DOHH2 (cell line): ENCODE measurements at regions not wholly inside any gene's neighbourhood (a gene's known extent, or its start where the extent isn't known, plus 50 kb on each side); places are given as distances from the start of the nearest gene placed in this dataset.

Experiments
- H3F3A ChIP-seq: fragments of 200-600 bp; sonication (generic), shearing (Covaris generic); 2 replicates; pipeline ENCODE4 v1.6.0; 2016; ENCODE audit warnings: antibody characterized with exemption, mild to moderate bottlenecking; ENCODE audit not compliant: control insufficient read depth, insufficient read depth
- H3K27ac ChIP-seq: fragments of 200-600 bp; sonication (generic); 2 replicates; pipeline ENCODE4 v1.5.1; 2014; ENCODE audit warnings: low read depth, mild to moderate bottlenecking, low read length, moderate library complexity
- H3K27me3 ChIP-seq: fragments of 200-600 bp; sonication (generic); 2 replicates; pipeline ENCODE4 v1.6.1; 2014; ENCODE audit warnings: mild to moderate bottlenecking, low read length, mixed read lengths; ENCODE audit not compliant: control insufficient read depth
- H3K36me3 ChIP-seq: fragments of 200-600 bp; sonication (generic); 2 replicates; pipeline ENCODE4 v1.6.1; 2014; ENCODE audit warnings: mild to moderate bottlenecking, low read length, moderate library complexity, mixed read lengths; ENCODE audit not compliant: control insufficient read depth
- H3K4me1 ChIP-seq: fragments of 200-600 bp; sonication (generic); 2 replicates; pipeline ENCODE4 v1.6.1; 2014; ENCODE audit warnings: mild to moderate bottlenecking, low read length, mixed read lengths; ENCODE audit not compliant: control insufficient read depth
- H3K4me2 ChIP-seq: fragments of 200-600 bp; sonication (generic); 2 replicates; pipeline ENCODE4 v1.6.0; 2014; ENCODE audit warnings: mild to moderate bottlenecking, low read length, moderate library complexity
- H3K4me3 ChIP-seq: fragments of 200-600 bp; sonication (generic); 2 replicates; pipeline ENCODE4 v1.5.1; 2014; ENCODE audit warnings: mild to moderate bottlenecking, low read length, mixed read lengths
- H3K79me2 ChIP-seq: fragments of 200-600 bp; sonication (generic); 2 replicates; pipeline ENCODE4 v1.6.1; 2014; ENCODE audit warnings: mild to moderate bottlenecking, low read length, mixed read lengths; ENCODE audit not compliant: control insufficient read depth
- H3K9me2 ChIP-seq: fragments of 200-600 bp; sonication (generic); replicated peaks from 2 replicates; pipeline ENCODE4 v1.6.1; 2014; ENCODE audit warnings: mild to moderate bottlenecking, low read length, mixed read lengths; ENCODE audit not compliant: control insufficient read depth
- H3K9me3 ChIP-seq: fragments of 200-600 bp; sonication (generic); 2 replicates; pipeline ENCODE4 v1.6.1; 2014; ENCODE audit warnings: antibody characterized with exemption, low read length, mixed read lengths; ENCODE audit not compliant: control insufficient read depth, insufficient read depth
- H4K20me1 ChIP-seq: fragments of 200-600 bp; sonication (generic); 2 replicates; pipeline ENCODE4 v1.6.0; 2014; ENCODE audit warnings: low read depth, mild to moderate bottlenecking, antibody characterized with exemption, low read length, moderate library complexity; ENCODE audit not compliant: control insufficient read depth, insufficient read depth
- CTCF ChIP-seq: fragments of 200-600 bp; sonication (generic); IDR thresholded peaks from one replicate; pipeline ENCODE4 v1.5.1; 2014; ENCODE audit warnings: antibody characterized with exemption, mild to moderate bottlenecking, low read depth, low read length; ENCODE audit not compliant: poor library complexity, severe bottlenecking
- EZH2phosphoT487 ChIP-seq: fragments of 200-600 bp; sonication (generic); IDR thresholded peaks from 2 replicates; pipeline ENCODE4 v1.6.1; 2017; ENCODE audit warnings: borderline replicate concordance, mild to moderate bottlenecking, antibody characterized with exemption, low read length, moderate library complexity, mixed read lengths

GRCh38 chr20:54820392-54820791 lies 345.0 kb downstream of the DOK5 start:
- H3K79me2 ChIP-seq, result no peaks in the 10 kb centered on the region
- no peaks in the 10 kb centered on the region for H3F3A ChIP-seq
- H4K20me1 ChIP-seq, result no peaks in the 10 kb centered on the region
- H3K9me3 ChIP-seq, result no peaks in the 10 kb centered on the region
- no peaks in the 10 kb centered on the region for H3K4me1 ChIP-seq
- H3K27ac ChIP-seq, result no peak overlapping the region
- no peak overlapping the region for H3K4me3 ChIP-seq
- H3K9me2 ChIP-seq, result no peaks in the 10 kb centered on the region
- H3K27me3 ChIP-seq, result no peaks in the 10 kb centered on the region
- H3K4me2 ChIP-seq, result no peak overlapping the region
- TF ChIP-seq EZH2phosphoT487 (no peak), CTCF (no peak)
- H3K36me3 ChIP-seq, result no peaks in the 10 kb centered on the region

- Histone ChIP-seq H3K9me3 (no peaks in the 10 kb centered on the region), H3K4me2 (no peak overlapping the region), H3K9me2 (no peaks in the 10 kb centered on the region), H3K4me3 (no peak overlapping the region), H3K4me1 (no peaks in the 10 kb centered on the region), H4K20me1 (no peaks in the 10 kb centered on the region), H3K79me2 (no peaks in the 10 kb centered on the region), H3F3A (no peaks in the 10 kb centered on the region), H3K27ac (no peak overlapping the region), H3K27me3 (no peaks in the 10 kb centered on the region), H3K36me3 (no peaks in the 10 kb centered on the region)
- TF ChIP-seq CTCF (no peak), EZH2phosphoT487 (no peak)
Observed at GRCh38 chr20:54806462-54806861, 331.1 kb downstream of the DOK5 start.

GRCh38 chr20:54794874-54795273 lies 319.5 kb downstream of the DOK5 start:
- Histone ChIP-seq H3K36me3 (no peaks in the 10 kb centered on the region), H3F3A (no peaks in the 10 kb centered on the region), H3K4me1 (no peaks in the 10 kb centered on the region), H3K9me3 (no peaks in the 10 kb centered on the region), H3K9me2 (no peaks in the 10 kb centered on the region), H3K79me2 (no peaks in the 10 kb centered on the region), H3K27ac (no peak overlapping the region), H3K4me3 (no peak overlapping the region), H3K27me3 (no peaks in the 10 kb centered on the region), H4K20me1 (no peaks in the 10 kb centered on the region), H3K4me2 (no peak overlapping the region)
- TF ChIP-seq CTCF (no peak), EZH2phosphoT487 (no peak)

- Histone ChIP-seq H3K9me3 (no peaks in the 10 kb centered on the region), H3K4me1 (no peaks in the 10 kb centered on the region), H3K36me3 (no peaks in the 10 kb centered on the region), H4K20me1 (no peaks in the 10 kb centered on the region), H3K4me2 (no peak overlapping the region), H3K9me2 (no peaks in the 10 kb centered on the region), H3K79me2 (no peaks in the 10 kb centered on the region), H3K27ac (no peak overlapping the region), H3K4me3 (no peak overlapping the region), H3F3A (no peaks in the 10 kb centered on the region), H3K27me3 (no peaks in the 10 kb centered on the region)
- TF ChIP-seq CTCF, result no peak
- TF ChIP-seq EZH2phosphoT487, result no peak
Observed at GRCh38 chr20:54794110-54794509, 318.7 kb downstream of the DOK5 start.
